HG02852 (cell line): ENCODE measurements at regions not wholly inside any gene's neighbourhood (a gene's known extent, or its start where the extent isn't known, plus 50 kb on each side); places are given as distances from the start of the nearest gene placed in this dataset.
"Not testable (repeated sequence)": the region's sequence is repeated elsewhere in the genome, so short reads cannot be mapped to it uniquely, and the experiment has no call there.

ENCODE experiments used
- ATAC-seq: cut with Tn5 transposase; IDR thresholded peaks from one replicate; pipeline ENCODE4 v1.9.1; 2021; ENCODE audit warnings: mild to moderate bottlenecking, moderate library complexity; ENCODE audit not compliant: unreplicated experiment

DNA sequence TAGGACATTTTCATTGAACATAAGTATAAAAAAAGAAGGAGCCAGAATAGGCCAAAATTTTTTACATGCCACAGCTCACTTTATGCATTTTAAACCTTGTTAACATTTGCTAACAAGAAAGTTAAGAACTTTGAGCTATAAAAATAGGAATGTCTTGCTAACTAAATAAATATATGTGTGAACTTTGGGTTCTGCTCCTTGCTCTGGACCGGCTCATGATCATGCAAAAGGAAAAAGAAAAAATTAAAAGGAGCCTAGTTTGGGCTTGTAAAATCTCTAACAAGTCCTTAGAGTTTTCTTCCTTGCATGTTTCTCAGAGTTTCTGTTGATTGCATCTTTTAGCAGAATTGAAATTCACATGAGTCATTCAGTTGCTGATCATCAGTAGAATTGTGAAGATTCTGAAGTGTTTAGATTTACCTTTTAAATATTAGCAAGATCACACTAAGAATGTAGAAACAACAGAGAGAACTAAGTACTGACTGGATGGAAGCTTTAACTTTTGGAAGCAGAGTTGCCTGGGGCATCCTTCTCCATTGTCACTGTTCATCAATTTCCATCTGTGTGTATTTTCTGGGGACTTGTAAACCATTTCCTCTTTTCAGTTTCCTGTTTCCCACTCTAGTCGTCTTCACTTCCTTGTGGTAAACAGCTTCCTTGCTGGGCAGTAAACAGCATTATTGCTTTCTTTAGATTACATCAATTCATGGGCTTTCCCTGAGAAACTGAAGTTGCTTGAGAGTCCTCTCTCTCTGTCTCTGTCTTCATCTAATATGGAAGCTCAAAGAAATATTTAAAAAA, 458.4 kb upstream of the BTBD3 start:
- no peak for ATAC-seq

DNA sequence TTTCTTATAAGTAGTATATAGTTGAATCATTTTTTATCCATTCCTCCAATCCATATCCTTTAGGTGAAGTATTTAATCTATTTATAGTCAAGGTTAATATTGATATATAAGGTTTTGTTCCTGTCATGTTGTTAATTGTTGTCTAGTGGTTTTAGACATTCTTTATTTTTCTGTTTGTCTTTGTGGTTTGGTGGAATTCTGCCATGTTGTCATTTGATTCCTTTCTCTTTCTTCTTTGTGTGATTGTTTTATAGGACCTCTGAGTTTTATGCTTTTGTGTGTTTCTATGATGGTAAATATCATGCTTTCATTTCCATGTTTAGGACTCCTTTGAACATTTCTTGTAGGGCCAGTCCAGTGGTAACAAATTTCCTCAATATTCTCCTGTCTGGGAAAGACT, 450.3 kb upstream of the BTBD3 start:
- no peak for ATAC-seq

DNA sequence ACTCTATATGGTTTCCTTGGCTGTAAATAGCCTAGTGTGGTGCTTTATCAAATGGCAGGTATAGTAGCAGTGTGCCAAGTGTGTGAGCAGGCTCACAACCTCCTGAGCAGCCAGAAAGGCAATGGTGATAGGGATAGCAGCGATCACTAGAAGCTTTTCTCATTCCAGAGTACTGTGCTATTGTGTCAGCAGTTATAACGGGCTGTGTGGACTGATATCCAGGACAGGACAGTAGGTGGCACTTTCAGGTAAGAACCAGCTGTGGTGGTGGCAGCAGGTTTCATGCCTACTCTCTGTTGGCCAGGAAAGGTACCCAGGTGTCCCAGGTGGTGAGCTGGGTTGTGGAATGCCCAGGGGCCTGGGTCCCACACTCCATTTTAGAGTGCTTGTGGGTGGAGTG, 448.8 kb upstream of the BTBD3 start:
- no peak for ATAC-seq

DNA sequence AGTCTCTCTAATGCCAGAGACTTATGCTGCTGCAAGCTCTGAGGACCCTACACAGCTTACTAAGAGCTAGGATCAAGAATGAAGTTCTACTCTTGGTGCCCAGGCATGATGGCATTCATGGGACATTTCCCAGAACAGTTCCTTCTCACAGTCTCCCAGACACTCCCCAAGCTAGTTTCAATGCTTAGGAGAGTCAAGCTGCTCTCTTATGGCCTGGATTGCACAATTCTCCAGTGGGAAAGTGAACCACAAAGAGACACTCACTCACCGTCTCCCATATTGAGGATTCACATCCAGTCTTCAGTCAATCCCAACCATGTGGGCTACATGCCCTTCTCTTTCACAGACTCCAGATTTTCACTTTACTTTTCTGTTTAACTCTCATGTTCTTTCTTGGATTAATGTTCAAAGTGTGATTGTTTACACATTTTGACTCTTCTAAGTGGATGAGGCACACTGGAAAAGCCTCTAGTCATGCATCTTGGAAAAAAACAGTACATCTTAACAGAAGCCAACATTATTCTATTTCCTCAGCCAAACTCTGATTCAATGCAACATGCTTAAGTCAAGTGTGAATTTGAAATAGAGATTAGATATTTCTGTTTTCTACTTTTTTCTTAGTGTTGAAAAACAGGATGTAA, 447.8 kb upstream of the BTBD3 start:
- no peak for ATAC-seq

DNA sequence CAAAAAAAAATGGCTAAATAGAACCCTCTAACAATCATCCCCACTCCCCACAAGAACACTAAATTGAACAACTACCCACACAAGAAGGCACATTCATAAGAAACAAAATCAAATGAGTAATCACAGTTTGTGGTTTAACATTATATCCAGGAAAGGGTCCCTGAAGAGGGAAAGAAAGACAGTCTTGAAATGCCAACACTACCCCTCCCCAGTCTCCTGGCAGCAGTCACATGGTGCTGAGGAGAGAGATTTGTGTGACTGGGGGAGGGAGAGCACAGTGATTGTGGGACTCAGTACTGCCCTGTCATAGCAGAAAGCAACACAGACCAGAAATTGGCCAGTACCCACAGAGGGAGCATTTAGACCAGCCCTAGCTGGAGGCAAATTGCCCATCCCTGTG, 443.7 kb upstream of the BTBD3 start:
- ATAC-seq = no peak

DNA sequence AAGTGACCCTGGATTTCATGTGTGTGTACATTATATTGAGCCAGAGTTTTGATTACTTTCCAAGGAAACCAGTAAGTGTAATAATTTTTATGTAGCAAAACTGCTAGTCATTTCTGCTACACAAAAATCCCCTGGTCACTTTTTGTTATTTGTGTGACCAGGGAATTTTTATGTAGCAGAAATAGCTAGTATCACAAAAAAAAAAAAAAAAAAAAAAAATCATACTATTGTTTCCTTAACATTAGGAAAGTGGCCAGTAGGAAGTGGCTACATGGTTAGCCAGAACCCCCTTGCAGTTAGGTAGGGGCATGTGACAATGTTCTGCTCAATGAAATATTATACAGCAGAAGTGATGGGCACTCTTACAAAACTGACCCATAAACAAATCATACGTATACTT, 434.0 kb upstream of the BTBD3 start:
- ATAC-seq = no peak

DNA sequence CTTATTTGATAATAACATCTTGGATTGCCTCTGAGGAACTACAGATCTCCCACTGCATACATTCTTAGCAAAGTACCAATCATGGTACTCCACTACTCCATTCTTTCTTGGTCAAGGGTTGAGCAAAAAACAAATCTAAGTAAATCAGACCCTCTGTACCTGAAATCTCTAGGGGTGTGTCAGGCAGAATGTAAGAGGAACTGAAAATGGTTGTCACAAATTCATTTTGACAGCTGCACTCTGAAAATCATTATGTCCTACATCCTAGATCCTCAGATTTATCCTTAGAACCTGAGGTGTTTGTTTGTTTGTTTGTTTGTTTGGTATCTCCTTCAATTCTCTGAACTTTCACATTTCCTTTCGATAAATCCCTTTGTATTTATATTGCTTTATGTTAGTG, 433.2 kb upstream of the BTBD3 start:
- no peak for ATAC-seq

DNA sequence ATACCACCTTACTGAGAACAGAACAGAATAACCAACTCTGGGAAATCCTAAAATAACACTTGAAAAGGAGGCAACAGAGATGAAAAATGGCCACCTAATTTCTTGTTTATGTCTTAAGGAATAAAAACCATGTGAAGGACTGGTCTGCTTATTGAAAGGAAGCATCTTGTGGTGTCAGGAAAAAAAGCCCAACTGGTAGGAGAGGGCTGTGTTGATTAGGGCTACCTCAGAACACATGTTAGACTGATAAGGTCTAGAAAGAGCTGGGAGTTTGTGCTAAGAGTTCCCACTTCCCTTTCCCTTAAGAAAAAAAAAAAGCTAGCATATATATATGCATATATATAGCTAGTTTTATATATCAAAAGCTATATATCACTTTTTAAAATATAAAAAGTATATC, 425.3 kb upstream of the BTBD3 start:
- ATAC-seq = no peak

DNA sequence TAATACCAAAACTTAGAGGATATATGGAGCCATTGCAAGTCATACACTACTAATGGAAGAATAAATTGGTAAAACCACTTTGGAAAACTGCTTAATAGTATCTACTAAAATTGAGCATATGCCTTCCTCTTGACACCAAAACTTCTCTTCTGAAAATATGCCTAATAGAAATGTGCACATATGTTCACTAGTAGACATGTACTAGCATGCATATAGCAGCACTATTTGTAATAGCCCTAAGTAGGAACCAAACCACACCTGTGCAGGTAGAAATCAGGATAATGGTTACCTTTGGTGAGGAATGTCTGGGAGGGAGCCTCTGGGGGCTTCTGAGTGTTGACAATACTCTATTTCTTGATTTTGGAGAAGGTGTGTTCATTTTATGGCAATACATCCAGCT, 424.8 kb upstream of the BTBD3 start:
- no peak for ATAC-seq

DNA sequence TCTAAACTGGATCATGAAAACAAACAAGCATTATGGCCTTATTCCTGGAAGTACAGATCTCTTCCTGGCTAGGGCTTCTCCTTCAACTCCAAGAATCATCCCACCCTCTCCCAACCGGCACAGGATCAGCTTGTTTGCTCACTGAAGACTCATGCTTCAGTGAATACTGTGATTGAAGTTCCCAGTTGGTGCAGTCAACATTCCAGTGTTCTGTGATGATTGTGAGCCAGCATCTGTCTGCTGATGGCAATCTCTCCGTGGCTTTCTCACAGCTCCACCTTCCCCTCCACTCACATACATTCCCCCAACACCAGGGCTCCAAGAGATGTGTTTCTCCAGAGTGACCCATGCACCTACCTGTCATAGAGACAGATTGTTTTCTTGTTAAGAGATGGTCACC, 421.3 kb upstream of the BTBD3 start:
- no peak for ATAC-seq

DNA sequence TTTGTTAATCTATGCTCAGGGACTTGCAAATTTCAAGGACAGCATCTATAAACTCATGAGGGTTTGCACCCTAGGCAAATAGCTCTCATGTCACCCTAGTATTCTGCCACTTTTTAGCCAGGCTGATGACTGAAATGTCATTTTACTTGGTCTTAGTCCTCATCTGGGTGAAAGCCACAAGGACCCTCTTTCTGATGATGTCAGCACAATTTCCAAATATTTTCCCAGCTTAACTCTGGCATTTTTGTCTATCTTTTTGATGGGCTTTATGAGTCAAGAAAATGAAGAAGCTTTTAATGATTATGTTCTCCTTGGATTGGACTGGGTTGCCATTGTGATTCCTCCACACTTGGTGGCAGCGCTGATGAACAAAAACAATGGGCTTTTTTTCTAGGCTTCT, 420.1 kb upstream of the BTBD3 start:
- no peak for ATAC-seq

DNA sequence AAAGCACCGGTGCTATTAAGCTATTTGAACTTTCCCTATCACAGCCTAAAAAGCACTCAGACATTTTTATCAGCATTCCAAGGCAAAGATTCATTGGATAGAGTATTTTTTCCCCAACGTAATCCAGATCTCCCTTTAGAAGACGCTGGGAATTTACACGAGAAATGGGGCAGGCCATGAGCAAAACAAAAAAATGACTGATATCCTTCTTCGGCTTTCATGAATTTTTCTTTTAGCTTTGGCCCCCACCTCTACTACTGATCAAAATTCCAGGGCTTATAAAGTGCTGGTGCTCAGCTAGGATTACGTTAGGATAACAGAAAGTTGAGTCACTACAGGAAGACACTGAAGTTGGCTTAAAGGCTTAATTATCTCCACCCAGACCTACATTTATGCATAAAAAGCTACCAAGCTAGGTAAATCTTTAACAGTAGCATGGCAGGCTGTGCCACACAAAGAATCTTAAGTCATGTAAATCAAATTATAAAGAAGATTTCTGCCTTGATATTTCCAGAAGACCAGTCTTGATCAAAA, 418.5 kb upstream of the BTBD3 start:
- no peak for ATAC-seq

DNA sequence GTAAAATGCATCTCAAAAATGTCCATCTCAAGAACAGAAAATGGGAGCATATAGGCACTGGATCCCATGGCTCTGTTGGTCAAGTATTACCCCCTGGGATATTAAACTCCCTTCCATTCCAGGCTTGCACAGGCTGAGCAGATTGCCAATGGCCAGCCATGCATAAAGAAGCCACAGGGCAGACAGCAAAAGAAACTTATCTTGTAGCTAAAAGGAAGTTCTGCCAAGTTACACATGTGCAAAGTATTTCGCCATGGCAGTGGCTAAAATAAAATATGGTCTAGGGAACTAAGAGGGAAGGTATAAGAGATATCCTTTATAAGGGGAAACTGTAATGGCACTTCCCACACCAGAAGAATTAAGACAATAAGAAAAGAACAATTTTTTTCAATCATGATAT, 415.6 kb upstream of the BTBD3 start:
- ATAC-seq = no peak

DNA sequence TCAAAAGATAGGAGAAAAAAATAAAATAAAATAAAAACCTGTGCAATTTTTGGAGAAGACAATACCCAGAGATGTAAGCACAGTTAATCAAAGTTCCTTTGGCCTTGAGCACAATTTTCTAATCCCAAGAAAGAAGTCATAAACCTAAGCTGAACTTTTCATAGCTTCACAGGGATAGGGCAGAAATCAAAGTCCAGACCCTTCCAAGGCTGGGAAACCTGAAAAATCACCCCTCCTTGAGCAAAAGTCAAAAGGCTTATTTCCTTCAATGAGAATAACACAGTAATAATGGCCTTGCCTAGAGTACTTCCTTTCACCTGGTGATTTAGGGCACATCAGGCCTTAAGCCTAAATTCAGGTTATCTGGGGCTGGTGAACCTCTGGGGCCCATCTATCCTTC, 415.0 kb upstream of the BTBD3 start:
- no peak for ATAC-seq

DNA sequence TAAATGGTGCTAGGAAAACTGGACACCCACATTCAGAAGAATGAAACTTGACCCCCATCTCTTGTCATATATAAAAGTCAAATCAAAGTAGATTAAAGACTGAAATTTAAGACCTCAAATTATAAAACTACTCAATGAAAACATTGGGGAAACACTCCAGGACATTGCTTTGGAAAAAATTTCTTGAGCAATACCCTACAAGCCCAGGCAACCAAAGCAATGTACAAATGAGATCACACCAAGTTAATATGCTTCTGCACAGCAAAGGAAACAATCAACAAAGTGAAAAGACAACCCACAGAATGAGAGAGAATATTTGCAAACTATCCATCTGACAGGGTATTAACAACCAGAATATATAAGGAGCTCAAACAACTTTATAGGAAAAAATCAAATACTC, 407.9 kb upstream of the BTBD3 start:
- ATAC-seq = no peak

DNA sequence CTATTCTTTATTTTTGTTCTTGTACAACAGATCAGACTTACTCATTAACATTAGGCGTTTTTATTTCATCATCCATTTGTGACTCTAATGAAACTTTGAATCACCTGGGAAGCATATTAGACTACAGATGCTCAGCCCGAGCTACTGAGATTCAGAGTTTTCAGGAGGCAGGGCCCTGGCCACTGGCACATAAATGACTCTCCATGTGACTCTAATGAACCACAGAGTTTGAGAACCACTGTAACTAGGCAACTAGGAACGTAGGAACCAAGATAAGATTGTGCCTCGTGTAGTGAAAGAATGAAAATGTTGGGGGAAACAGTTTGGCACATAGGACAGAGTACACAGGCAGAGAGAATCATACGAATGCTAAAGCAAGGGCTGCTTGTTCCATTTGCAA, 405.9 kb upstream of the BTBD3 start:
- no peak for ATAC-seq

DNA sequence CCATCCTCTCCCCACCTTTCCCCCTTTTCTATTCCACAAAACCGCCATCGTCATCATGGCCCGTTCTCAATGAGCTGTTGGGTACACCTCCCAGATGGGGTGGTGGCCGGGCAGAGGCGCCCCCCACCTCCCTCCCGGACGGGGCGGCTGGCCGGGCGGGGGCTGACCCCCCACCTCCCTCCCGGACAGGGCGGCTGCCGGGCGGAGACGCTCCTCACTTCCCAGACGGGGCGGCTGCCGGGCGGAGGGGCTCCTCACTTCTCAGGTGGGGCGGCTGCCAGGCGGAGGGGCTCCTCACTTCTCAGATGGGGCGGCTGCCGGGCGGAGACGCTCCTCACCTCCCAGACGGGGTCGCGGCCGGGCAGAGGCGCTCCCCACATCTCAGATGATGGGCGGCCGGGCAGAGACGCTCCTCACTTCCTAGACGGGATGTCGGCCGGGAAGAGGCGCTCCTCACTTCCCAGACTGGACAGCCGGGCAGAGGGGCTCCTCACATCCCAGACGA, 404.4 kb upstream of the BTBD3 start:
- ATAC-seq = not testable (repeated sequence)

DNA sequence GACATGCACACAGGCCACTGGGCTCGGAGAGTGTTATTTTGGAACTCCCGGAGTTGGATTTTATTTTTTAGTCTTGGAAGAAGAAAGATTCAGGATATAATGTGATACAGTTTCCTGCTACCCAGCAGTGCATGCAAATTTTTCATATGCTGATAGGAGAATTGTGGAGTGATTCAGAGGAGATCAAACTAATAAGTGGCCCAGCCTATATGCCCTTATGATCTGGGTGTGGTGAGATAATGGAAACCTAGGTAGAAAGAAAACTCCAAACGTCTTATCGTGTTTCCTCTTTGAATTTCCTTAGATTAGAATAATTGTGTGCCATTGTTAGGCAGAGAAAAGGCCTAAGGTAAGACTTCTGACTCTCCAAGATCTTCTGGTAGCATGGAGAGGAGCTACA, 401.2 kb upstream of the BTBD3 start:
- ATAC-seq = no peak

DNA sequence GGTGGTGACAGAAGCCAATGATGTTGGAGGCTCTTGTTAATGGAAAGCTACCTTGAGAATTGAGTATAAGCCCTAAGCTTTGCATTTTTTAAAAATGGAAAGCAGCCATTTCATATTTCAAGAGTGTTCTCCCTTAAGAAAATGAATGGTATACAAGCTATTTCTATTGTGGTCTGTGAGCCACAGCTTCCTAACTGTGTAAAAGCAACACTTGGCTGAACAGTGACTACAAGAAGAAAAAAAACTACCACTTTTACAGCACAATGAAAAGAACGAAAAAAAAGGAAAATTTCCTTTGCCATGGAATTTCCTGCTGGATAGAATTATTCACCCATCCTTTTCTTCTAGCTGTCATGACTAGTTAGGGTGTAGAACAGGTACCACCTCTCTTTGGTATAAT, 397.1 kb upstream of the BTBD3 start:
- ATAC-seq = no peak

DNA sequence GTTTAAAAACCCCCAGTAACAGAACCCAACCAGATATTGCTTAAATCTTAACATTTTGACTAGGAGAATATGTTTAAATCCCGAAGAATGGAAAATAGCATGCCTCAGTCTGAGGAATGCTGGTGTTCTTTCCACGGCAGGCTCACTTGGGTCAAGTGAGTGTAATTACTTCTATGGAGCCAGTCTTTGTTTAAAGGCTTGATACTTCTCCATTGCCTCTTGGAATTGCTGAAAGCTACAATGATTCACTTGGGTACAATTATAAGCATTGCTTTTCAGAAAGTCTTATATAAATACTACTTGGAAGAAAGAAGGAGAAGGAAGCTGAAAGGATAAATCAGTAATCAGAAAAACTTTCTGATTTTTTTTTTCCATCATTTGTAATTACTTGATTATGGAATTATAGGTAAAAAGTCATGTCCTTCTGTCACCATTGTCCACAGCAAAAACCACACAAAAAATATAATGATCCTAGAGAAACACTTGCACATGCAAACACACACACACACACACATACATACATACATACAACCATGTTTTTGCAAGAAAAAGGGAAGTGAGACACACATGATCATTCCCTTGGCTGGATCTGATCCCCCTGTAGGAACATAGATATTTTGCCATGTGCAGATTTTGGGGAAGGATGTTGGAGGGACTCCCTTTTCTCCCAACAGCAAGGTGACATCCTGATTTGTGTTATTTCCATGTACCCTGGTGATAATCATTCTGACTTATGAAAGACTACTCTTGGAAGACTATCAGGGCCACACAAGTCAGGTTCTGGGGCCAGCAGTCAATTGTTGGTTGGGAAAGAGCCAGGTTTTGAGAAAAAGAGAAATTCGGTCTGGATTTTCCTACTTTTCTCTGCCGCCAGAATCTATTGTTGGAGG, 396.0 kb upstream of the BTBD3 start:
- ATAC-seq = no peak

DNA sequence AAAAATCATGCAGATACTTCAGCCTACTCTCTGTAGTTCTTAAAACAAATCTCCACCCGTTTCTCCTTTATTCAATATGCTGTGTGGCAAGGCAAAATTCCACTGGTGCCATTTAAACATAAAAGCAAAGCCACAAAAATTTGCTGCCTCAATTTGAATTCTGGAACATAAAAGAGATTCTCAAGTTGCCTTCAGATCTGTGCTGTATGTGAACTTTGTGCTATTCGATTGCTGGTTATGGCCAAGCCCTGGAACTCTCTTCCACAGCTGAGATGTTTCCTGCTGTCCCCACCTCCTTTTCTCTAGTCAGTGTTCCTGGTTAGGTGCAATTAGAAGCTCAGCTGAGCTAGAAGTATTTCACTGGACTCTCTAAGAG, 395.3 kb upstream of the BTBD3 start:
- ATAC-seq = no peak
